H54 (cell line): ENCODE measurements at regions not wholly inside any gene's neighbourhood (a gene's known extent, or its start where the extent isn't known, plus 50 kb on each side); places are given as distances from the start of the nearest gene placed in this dataset.

ENCODE experiments used
- DNase-seq: peaks from one replicate; pipeline ENCODE4 v3.0.0; 2011; ENCODE audit warnings: low spot score, mixed read lengths; ENCODE audit not compliant: insufficient read length
- FAIRE-seq: peaks from 3 replicates; lab custom pipeline; 2011; peaks lifted over from hg19 to GRCh38; lab: Jason Lieb, UNC
- POLR2A ChIP-seq: IDR thresholded peaks from 2 replicates; pipeline ENCODE4 v1.6.1; 2011; ENCODE audit warnings: low read depth, mild to moderate bottlenecking, low read length

DNA sequence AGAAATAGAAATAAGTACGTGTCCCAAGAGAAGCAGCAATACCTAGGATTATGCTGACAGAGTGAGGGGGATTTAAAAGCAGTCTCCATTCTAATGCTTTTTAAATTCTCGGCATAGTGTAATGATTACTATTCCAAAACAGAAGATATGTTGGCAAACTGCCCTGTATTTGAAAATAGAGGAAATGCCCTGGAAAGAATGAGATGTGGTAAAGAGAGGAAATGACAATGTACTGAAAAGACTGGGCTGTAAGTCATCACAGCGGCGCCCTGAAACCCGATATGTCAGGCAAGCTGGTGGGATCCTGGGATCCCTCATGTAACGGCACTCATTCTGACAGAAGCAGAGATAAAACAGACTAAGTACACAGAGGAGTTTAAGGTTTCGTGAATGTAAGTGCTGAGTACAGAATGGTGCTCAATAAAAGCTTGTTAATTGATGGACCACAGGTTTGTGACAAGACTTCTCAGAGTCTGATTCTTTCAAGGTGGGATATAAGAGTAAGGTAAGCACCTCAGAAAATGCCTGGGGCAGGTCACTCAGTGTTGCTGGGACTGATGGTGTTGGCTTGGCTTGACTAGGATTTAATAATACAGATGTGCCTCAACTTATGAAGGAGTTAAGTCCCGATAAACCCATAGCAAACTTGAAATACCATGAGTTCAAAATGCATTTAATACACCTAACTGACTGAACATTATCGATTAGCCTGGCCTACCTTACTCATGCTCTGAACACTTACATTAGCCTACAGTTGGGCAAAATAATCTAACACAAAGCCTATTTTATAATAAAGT, 91.4 kb downstream of the NFKBIZ start:
- DNase-seq (no peak), FAIRE-seq (peak; percentile 97)
- TF ChIP-seq POLR2A, result no peak

DNA sequence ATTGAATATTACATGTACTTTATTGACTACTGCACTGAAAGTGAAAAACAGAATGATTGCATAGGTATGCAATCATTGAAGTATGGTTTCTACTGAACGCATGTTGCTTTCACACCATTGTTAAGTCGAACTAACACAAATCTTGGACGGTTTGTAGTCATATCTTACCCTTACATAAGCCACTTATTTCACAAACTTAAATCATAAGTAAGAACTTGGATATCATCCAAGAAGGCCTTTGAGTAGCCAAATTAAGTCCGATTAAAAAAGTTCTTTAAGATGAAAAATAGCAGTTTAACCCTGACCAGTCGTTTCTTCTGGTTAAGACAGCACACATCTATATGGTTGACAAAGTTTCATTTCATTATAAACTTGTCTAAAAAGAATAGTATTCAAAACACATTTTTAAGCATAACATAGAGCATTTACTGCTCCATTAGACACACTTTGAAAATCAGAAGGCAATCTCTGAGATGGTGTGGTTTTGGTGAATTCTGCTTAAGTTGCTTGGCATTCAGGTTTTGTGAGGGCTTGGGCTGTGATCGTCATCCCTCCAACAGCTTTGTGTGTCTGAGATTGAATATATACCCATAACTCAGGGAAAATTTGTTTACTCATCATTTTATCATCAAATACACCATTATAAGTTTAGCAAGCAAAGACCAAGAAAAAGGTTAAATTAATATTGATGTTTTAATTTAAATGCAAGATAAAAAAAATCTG, 92.2 kb downstream of the NFKBIZ start:
- no peak for TF ChIP-seq POLR2A
- DNase-seq (no peak), FAIRE-seq (peak; percentile 33)

DNA sequence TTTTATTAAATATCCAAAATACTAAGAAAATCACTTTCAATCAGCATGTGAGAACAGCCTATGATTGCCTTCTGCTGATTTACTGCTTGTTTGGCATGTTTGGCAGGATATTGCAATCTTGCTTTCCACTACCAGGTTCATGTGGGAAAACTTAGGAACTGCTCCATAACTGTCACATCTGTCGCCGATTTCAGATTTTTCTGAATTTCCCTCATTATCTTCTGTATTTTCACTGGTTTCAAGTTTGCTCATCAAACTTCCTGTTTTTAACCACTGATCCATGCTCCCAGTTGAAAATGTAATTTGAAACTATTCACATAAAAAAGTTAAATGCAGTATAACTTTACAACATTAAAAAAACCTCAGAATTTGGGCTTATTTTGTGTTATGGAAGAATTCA, 93.0 kb downstream of the NFKBIZ start:
- TF ChIP-seq POLR2A, result no peak
- FAIRE-seq (peak; percentile 71), DNase-seq (no peak)

DNA sequence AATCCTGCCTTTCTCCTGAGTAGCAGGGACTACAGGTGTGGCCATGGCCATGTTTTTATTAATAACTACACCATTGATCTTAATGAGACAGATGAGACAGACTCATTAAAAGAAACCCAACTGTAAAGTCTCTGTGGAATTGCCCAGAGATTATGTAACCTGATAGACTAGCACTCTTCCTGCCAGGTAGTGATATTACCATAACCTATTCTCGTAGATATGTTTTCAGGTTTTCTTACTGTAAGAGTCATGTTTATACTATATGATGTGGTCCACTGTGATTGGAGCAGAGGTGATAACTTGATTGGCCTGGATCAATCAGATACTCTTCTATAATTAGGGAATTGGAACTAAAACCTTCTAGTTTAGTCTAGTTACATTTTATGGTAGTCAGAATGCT, 93.7 kb downstream of the NFKBIZ start:
- FAIRE-seq (peak; percentile 60), DNase-seq (no peak)
- no peak for TF ChIP-seq POLR2A

DNA sequence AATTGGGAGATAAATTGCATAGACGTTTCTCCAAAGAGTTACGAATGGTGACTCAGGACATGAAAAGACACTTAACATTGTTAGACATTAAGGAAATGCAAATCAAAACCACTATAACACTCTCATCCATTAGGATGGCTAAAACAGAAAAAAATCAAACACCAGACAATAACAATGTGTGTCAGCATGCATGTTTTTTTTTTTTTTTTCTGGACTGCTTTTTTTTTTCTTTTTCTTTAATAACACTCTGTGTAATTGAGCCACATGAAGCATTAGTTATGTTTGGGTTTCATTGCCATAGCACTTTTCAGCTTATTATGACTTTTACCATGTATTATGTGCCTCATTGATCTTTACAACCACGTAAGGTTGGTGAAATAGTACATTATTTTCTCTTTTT, 95.0 kb downstream of the NFKBIZ start:
- FAIRE-seq (no peak), DNase-seq (no peak)
- TF ChIP-seq POLR2A, result no peak

DNA sequence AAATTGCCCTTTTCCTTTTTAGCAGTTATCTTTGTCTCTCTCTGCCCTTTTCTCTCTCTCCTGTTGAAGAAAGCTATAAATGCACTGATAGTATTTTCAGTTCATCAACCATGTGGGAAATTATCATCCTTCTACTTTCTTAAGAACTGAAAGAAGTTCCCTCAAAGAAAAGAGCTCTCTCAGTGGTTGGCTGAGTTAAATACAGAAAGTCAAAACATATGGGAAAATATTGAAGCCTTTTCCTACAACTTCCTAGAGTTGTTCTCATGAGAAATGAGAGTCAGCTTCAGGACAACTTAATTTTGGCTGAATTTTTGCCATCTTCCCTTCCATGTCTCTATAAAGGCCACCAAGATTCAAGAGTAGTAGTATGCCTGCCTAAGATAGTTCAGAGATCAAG, 96.7 kb downstream of the NFKBIZ start:
- FAIRE-seq (no peak), DNase-seq (no peak)
- TF ChIP-seq POLR2A, result no peak

DNA sequence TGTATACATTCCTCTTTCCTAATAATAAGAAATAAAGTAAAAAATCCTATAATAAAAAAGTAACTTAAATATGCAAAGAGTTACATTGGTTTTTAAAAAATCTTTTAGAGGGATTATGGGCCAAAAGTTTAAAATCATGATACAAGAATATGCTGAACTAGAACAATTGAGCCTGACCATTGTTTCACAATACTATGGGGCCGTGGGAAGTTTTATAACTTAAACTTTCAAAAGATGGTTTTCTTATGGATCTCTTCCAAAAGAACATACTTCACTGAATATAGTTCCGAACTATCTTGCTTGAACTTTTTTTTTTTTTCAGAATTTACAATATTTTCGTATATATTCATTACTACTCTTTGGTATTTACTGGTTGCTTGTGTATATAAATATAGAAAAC, 97.6 kb downstream of the NFKBIZ start:
- no peak for DNase-seq
- FAIRE-seq, result no peak
- no peak for TF ChIP-seq POLR2A

DNA sequence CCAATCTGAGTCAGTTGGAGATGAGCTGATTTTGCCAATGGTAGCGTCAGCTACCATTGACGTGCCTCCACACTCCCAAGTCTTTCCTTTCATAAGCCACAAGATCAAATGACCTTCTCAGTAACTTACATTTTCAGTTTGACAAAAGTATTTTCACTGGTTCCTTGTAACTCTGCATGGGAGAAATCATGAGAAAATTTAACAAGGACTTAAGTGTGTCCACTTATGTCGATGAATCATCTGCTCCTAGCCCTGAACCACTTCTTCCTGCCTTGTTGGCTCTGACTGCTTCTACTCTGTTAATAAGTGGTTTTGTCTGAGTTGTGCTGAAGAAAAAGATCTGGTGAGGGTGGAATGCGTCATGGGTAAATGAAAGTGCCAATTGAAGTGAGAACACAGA, 101.2 kb downstream of the NFKBIZ start:
- peak; percentile 97 for FAIRE-seq
- no peak for TF ChIP-seq POLR2A
- no peak for DNase-seq

DNA sequence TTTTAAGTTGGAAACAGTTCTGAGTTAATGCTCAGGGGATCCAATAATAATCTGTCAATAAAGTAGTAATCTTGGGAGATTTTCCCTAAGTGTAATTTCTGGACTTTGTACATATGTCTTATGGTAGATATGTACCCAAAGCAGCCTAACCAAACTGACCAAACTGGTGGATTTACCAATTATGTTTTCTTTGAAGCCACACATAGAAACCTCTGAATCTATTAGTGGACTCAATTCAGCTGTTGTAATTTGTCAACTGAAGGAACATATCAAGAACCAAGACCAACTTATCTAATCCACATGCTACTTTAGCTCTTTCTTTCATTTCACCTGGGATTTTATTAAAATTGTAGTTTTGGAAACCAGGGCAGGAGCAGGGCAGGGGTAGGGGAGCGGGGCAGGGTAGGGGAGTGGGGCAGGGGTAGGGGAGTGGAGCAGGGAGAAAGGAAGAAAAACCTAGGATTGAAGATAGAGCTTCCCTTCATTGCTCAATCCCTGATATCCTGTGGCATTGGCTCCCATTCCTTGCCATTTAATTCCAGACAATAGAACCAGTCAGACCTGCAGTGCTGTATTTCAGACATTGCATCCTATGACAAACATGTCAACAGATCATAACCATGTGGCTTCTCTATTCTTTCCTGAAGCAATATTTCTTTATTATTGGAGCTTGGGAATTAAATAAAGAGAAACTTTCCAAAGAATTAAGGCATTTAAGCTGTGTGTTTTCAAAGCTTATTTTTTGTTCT, 101.8 kb downstream of the NFKBIZ start:
- TF ChIP-seq POLR2A, result no peak
- FAIRE-seq (peak; percentile 11), DNase-seq (no peak)

DNA sequence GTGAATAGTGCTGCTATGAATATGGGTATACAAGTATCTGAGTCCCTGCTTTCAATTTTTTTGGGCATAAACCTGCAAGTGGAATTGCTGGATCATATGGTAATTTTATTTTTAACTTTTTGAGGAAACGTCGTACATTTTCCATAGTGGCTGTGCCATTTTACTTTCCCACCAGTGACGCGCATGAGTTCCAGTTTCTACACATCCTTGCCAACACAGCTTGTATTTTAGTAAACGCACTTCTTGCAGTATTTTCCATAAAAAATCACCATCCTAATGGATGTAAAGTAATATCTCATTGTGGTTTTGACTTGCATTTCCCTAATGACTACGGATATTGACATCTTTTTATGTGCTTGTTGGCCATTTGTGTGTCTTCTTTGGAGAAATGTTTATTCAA, 105.0 kb downstream of the NFKBIZ start:
- DNase-seq (no peak), FAIRE-seq (peak; percentile 11)
- no peak for TF ChIP-seq POLR2A

DNA sequence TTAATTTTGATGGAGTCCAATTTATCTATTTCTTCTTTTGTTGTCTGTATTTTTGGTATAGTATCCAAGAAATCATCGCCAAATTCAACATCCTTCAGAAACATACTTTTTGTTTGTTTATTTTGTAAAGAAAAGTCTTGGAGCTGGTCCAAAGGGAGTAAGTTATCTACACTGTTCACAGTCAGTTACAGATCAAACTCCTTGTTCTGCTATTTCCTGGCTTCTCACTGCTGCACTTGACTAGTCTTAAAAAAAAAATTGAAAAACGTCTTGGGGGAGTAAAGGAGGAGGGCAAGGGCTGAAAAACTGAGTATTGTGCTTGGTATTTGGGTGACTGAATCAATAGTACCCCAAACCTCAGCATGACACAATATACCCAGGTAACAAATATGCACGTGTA, 105.6 kb downstream of the NFKBIZ start:
- no peak for TF ChIP-seq POLR2A
- DNase-seq, result no peak
- no peak for FAIRE-seq

DNA sequence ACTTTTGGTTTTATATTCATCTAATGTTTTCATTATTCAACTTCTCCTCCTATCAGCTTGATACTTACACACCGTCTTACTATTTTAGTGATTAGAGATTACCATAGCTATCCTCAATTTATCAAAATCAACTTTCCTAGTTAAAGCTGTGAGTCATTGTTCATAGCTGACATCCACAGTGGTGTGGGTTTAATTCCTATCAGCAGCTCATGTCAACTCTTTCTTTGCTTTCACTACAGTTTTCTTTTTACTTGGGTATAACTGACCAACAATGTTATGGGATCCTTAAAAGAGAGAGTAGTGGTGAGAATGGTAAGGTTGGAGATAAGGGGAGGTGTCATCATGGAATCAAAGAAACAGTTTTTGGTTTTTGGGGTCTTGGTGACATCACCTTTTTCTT, 112.7 kb downstream of the NFKBIZ start:
- FAIRE-seq (no peak), DNase-seq (no peak)
- no peak for TF ChIP-seq POLR2A

DNA sequence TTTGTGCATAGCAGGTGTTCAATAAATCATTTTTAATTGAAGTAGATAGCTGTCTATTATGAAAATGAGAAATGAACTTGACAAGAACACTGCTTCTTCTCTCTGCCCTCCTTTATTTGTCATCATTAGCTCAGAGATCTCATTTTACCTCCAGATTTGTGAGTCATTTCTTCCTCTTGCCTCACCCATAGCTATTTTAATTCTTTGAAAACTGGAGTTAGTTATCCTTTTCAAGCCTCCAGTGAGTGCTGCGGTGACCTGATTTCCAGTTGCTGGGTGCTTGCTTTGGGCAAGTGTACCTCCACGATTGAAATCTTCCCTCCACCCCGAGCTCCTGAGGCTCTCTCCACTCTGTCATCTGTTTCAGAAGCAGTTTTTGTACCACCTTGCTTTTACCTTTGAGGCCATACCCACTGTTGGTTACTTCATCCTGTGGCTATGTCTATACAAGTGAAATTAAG, 114.6 kb downstream of the NFKBIZ start:
- DNase-seq (peak; percentile 19), FAIRE-seq (peak; percentile 75)
- TF ChIP-seq POLR2A, result no peak

DNA sequence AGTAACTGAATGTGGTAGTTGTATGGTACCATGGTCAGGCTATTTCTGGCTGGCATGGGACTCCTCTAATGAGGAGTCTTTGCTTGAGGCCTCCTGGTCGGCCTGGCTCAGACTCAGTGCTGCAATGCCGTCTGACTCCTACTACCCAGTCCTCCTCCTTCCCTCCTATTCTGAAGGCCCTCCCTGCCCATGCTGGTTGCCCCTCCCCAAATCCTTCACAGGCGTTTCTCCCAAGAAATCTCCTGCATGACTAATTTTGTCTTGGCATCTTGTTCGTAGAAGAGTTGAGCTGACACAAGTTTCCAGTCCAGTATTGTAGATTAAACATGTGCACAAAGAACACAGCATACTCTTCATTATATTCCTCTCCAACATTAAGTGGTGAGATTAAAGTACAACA, 115.5 kb downstream of the NFKBIZ start:
- DNase-seq (no peak), FAIRE-seq (no peak)
- TF ChIP-seq POLR2A, result no peak
